Progenitor cell of endocrine pancreas (in vitro differentiated cells): ENCODE measurements at regions not wholly inside any gene's neighbourhood (a gene's known extent, or its start where the extent isn't known, plus 50 kb on each side); places are given as distances from the start of the nearest gene placed in this dataset.

Experiments used
- DNase-seq: peaks from one replicate; pipeline ENCODE4 v3.0.0; 2021; ENCODE audit warnings: low spot score; ENCODE audit not compliant: unreplicated experiment
- H3K27ac Mint-ChIP-seq: 2 replicates; pipeline ENCODE4 v1.8.0; 2021; ENCODE audit warnings: mild to moderate bottlenecking, moderate library complexity, mixed read lengths
- H3K27me3 Mint-ChIP-seq: 2 replicates; pipeline ENCODE4 v1.8.0; 2021; ENCODE audit warnings: mixed read lengths
- H3K36me3 Mint-ChIP-seq: 2 replicates; pipeline ENCODE4 v1.8.0; 2022; ENCODE audit warnings: mixed read lengths; ENCODE audit not compliant: insufficient read depth
- H3K4me1 Mint-ChIP-seq: 2 replicates; pipeline ENCODE4 v1.8.0; 2021; ENCODE audit warnings: low read depth, mixed read lengths
- H3K4me3 Mint-ChIP-seq: 2 replicates; pipeline ENCODE4 v1.8.0; 2021; ENCODE audit warnings: low read depth, mild to moderate bottlenecking, moderate library complexity, mixed read lengths
- H3K9me3 Mint-ChIP-seq: 2 replicates; pipeline ENCODE4 v1.8.0; 2021; ENCODE audit warnings: low read depth, mixed read lengths
- CTCF ChIP-seq: fragments of 200-600 bp; sonication (generic); IDR thresholded peaks from one replicate; pipeline ENCODE4 v1.5.0; 2021; ENCODE audit warnings: antibody characterized with exemption, mild to moderate bottlenecking; ENCODE audit not compliant: unreplicated experiment

GRCh38 chr12:105856048-105856405, 282.7 kb downstream of the NUAK1 start:
- H3K27ac Mint-ChIP-seq, result no peak overlapping the region
- no peak for DNase-seq
- H3K4me1 Mint-ChIP-seq, result peaks cover 21% of the 10 kb centered on the region
- H3K36me3 Mint-ChIP-seq, result no peaks in the 10 kb centered on the region
- H3K27me3 Mint-ChIP-seq, result peaks cover 54% of the 10 kb centered on the region
- peaks cover 7% of the 10 kb centered on the region for H3K9me3 Mint-ChIP-seq
- no peak overlapping the region for H3K4me3 Mint-ChIP-seq
- TF ChIP-seq CTCF, result no peak

DNA sequence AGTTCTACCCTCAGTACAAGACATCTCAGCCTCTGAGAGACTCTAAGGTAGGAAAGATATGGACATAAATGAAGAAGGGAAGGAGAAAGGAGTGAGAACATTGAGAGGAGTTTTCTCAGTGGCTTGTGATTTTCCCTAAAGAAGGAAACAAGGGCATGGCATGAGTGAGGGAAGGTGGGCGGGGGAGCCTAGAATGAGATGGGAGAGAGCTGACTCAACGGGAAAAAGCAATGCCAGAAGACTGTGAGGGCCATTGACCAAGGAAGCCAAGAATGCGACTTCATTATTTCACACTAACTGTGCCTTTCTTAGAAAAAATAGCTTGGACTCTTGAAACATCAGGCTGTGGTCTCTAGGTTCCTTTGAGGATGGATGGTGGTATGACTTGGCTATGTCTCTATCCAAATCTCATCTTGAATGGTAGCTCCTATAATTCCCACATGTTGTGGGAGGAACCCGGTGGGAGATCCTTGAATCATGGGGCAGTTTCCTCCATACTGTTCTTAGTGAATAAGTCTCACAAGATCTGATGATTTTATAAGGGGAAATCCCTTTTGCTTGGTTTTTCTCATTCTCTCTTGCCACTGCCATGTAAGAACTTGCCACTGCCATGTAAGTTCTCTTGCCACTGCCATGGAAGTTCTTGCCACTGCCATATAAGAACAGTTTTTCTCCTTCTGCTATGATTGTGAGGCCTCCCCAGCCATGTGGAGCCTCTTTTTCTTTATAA, 279.6 kb downstream of the NUAK1 start:
- DNase-seq, result no peak
- peaks cover 67% of the 10 kb centered on the region for H3K27me3 Mint-ChIP-seq
- TF ChIP-seq CTCF, result no peak
- peaks cover 23% of the 10 kb centered on the region for H3K4me1 Mint-ChIP-seq
- peak overlapping the region; percentile 90 for H3K27ac Mint-ChIP-seq
- peaks cover 12% of the 10 kb centered on the region for H3K9me3 Mint-ChIP-seq
- no peak overlapping the region for H3K4me3 Mint-ChIP-seq
- H3K36me3 Mint-ChIP-seq, result no peaks in the 10 kb centered on the region

DNA sequence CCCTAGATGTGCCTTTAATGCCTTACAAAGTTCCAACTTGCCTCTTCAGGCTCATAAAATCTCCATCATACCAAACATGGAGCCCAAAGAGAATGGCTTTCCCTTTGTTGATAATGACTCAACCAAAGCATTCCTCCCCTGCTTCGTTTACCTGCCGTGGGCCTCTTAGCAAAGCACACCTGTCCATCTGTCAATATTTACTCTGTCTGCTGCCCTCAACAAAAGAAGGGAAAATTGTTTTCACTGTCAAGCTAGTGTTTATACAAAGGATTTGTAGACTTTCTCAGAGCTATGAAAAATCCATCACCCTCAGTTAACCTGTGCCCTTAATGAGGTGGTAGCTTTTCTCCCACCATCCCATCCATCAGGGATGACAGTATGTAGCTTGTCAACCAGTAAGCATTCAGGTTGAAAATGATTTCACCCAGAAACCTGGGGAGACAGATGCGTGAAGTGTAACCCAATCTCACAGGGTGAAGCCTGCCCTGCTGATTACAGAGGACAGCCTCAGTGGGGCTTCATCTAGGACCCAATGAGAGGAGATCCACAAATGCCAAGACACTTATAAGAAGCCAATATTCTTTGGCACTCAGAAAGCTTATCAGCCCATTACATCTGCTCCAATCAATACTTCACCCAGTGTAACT, 278.1 kb downstream of the NUAK1 start:
- peak overlapping the region; percentile 81 for H3K27ac Mint-ChIP-seq
- H3K4me1 Mint-ChIP-seq, result peaks cover 23% of the 10 kb centered on the region
- peaks cover 62% of the 10 kb centered on the region for H3K27me3 Mint-ChIP-seq
- no peaks in the 10 kb centered on the region for H3K36me3 Mint-ChIP-seq
- TF ChIP-seq CTCF, result no peak
- H3K4me3 Mint-ChIP-seq, result no peak overlapping the region
- peaks cover 12% of the 10 kb centered on the region for H3K9me3 Mint-ChIP-seq
- peak; percentile 10 for DNase-seq

GRCh38 chr12:105861227-105861626, 277.5 kb downstream of the NUAK1 start:
- Mint-ChIP-seq H3K4me1 (peaks cover 23% of the 10 kb centered on the region), H3K27ac (peak overlapping the region; percentile 57), H3K27me3 (peaks cover 65% of the 10 kb centered on the region), H3K9me3 (peaks cover 12% of the 10 kb centered on the region), H3K36me3 (no peaks in the 10 kb centered on the region), H3K4me3 (no peak overlapping the region)
- no peak for TF ChIP-seq CTCF
- DNase-seq, result no peak

DNA sequence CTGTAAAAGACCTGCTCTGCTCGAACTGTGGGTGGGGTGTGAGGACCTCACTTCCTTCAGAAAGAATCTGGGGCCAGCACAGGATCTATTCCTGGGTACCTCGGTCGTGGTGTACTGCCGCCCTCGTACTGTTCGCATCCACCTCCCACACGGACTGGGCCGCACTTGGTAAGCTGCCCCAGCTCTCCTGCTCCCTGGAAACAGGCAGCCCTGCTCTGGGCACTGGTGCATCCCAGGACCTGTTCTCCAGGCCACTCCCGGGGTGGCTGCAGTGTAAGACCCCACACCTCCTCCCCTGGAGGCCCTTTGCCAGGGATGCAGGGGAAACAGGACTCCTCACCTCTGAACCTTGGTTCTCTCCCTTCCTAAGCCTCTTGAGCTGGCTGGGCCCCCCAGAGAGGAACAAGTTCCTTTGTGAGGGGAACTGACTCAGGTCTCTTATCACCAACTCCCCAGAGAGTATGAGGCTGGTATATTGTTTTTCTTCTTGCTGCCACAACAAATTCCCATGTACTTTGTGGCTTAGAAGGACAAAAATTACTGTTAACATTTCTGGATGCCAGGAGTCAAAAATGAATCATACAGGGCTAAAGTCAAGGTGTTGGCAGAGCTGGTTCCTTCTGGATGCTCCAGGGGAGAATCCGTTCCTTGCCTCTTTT, 276.5 kb downstream of the NUAK1 start:
- no peak for DNase-seq
- H3K27me3 Mint-ChIP-seq, result peaks cover 67% of the 10 kb centered on the region
- no peak overlapping the region for H3K27ac Mint-ChIP-seq
- no peak overlapping the region for H3K4me3 Mint-ChIP-seq
- H3K4me1 Mint-ChIP-seq, result peaks cover 23% of the 10 kb centered on the region
- TF ChIP-seq CTCF, result no peak
- H3K9me3 Mint-ChIP-seq, result peaks cover 7% of the 10 kb centered on the region
- no peaks in the 10 kb centered on the region for H3K36me3 Mint-ChIP-seq
